ENCODE measurements at regions not wholly inside any gene's neighbourhood (a gene's known extent, or its start where the extent isn't known, plus 50 kb on each side); places are given as distances from the start of the nearest gene placed in this dataset.

GRCh38 chr7:106535234-106535932 lies 125.6 kb downstream of the CCDC71L start:
- TF ChIP-seq POLR2AphosphoS5 (IDR thresholded peaks at IDR 0.05; ENCODE audit: low read depth, low read length) (no peak), SPI1 (IDR thresholded peaks at IDR 0.05; ENCODE audit: low read depth, low read length) (no peak), POLR2A (IDR thresholded peaks at IDR 0.05; ENCODE audit: low read depth, low read length) (no peak), TAF1 (IDR thresholded peaks at IDR 0.05; ENCODE audit: low read depth, low read length) (no peak)

Data from GM12891 (cell line).